ENCODE measurements at regions not wholly inside any gene's neighbourhood (a gene's known extent, or its start where the extent isn't known, plus 50 kb on each side); places are given as distances from the start of the nearest gene placed in this dataset.

DNA sequence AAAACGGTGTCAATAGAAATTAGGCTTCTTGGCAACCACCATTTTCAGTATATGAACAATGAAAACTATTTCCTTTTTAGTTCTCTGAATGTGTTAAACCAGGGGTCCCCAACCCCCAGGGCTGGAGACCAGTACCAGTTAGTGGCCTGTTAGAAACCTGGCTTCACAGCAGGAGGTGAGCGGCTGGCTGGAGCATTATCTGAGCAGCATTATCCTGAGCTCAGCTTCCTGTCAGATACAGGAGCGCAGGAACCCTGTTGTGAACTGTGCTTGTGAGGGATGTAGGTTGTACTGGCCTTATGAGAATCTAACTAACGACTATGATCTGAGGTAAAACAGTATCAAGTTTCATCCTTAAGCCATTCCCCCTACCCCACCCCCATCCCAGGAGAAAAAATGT, 328.7 kb downstream of the ZBBX start:
- 79% methylated on average over 4 of the region's 4 CpGs for WGBS
- H3K27ac ChIP-seq, result no peak overlapping the region
- no peak for DNase-seq (ENCODE audit: low spot score)
- H3K36me3 ChIP-seq, result no peaks in the 10 kb centered on the region
- no peak for TF ChIP-seq POLR2A (IDR thresholded peaks at IDR 0.05)
- TF ChIP-seq, protein P1, sequence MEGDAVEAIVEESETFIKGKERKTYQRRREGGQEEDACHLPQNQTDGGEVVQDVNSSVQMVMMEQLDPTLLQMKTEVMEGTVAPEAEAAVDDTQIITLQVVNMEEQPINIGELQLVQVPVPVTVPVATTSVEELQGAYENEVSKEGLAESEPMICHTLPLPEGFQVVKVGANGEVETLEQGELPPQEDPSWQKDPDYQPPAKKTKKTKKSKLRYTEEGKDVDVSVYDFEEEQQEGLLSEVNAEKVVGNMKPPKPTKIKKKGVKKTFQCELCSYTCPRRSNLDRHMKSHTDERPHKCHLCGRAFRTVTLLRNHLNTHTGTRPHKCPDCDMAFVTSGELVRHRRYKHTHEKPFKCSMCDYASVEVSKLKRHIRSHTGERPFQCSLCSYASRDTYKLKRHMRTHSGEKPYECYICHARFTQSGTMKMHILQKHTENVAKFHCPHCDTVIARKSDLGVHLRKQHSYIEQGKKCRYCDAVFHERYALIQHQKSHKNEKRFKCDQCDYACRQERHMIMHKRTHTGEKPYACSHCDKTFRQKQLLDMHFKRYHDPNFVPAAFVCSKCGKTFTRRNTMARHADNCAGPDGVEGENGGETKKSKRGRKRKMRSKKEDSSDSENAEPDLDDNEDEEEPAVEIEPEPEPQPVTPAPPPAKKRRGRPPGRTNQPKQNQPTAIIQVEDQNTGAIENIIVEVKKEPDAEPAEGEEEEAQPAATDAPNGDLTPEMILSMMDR (IDR thresholded peaks at IDR 0.05), result no peak
- no peak for TF ChIP-seq POLR2AphosphoS5 (IDR thresholded peaks at IDR 0.05)
- no peaks in the 10 kb centered on the region for H3K4me1 ChIP-seq (replicated peaks)
- no peaks in the 10 kb centered on the region for H3K27me3 ChIP-seq (replicated peaks; ENCODE audit: insufficient read depth)
- H3K9me3 ChIP-seq, result no peaks in the 10 kb centered on the region
- intact Hi-C loops (cut with DNase I), result no loop called here
- no peak overlapping the region for H3K4me3 ChIP-seq

DNA sequence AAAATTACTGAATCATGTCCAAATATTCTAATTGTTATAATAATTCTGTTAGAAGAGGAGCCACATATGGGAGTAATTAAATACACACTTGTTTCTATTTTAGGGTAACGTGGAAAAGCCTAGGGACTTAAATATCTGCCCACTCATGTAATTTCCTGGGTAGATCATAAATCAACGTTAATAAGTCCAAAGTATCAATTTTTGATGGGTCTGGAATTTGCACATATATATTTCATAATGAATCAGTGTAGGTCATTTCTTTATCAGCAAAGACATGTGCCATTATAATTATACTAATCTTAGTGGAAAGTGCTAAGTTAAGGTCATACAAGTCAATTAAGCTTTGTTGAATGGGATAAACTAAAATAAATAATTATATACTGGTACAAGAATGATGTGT, 346.2 kb downstream of the ZBBX start:
- 61% methylated on average over 2 of the region's 2 CpGs for WGBS
- Histone ChIP-seq H3K36me3 (no peaks in the 10 kb centered on the region), H3K4me1 (replicated peaks) (no peaks in the 10 kb centered on the region), H3K27ac (no peak overlapping the region), H3K4me3 (no peak overlapping the region), H3K27me3 (replicated peaks; ENCODE audit: insufficient read depth) (no peaks in the 10 kb centered on the region), H3K9me3 (no peaks in the 10 kb centered on the region)
- TF ChIP-seq POLR2AphosphoS5 (IDR thresholded peaks at IDR 0.05) (no peak), POLR2A (IDR thresholded peaks at IDR 0.05) (no peak)
- TF ChIP-seq, protein P1 (IDR thresholded peaks at IDR 0.05), result no peak
- intact Hi-C loops (cut with DNase I), result loop anchor here (10.0 kb wide), 1 partner anchor 1019 kb away; no protein-coding TSS in a partner anchor
- no peak for DNase-seq (ENCODE audit: low spot score)

DNA sequence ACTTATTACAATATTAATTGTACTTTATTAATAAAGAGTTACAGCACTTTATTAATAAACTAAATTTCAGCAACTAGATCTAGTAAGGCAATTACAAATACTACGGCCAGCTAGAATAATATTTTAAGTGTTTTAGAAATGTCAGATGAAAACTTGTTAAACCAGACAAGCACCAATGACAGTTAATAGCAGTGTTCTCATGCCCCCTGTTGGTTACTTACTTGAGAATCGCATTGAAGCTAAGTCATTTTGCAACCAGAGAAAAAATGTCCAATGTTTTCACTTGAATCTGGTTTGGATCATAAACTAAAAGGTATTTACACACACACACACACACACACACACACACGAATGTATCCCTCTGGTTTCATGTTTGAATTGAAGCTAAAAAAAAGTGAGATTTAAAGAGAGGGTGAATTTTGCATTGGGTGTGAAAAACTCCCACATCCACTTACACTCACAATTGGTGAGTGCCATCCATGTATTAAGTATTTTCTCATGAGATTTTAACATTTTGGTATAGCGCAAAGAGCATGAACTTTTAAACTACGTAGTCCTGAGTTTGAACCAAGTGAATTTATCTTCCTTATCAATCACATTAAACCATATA, 347.7 kb downstream of the ZBBX start:
- WGBS, result 28% methylated on average over 5 of the region's 5 CpGs

DNA sequence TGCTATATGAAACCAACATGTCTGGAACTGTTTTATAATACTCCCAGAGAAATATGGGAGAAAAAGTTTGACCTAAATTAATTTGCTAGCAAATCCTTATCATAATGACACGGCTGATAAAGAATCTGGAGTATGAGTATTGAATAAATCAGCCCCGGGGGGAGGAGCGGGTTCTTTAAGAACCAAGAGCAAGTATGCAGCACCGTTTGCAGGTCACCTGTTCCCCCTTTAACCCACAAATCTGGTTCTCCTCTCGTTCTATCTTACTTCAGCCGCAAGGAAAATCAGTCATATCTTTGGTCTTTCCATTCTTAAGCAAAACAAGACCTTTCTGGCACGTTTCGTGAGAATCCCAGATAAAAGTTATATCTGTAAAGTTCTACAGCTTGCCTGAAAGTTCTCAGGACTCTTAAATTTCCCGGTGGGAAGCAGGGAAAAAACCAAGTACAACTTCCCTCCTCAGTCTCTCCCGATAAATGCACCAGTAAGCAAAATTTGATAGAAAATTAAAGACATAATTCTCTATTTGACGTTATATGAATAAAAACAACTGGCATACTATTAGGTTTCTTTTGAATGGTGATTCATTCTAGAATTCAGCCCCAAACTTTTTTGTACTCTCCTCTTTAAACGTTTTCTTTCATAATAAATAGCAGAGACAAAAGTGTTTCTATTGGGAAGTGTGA, 348.6 kb downstream of the ZBBX start:
- H3K27me3 ChIP-seq (replicated peaks; ENCODE audit: insufficient read depth), result no peaks in the 10 kb centered on the region

More for the DNA sequence above, 347.7 kb downstream of the ZBBX start:
- H3K4me3 ChIP-seq, result no peak overlapping the region
- H3K4me1 ChIP-seq (replicated peaks), result no peaks in the 10 kb centered on the region
- no peak overlapping the region for H3K27ac ChIP-seq
- peak; percentile 13 for DNase-seq (ENCODE audit: low spot score)
- intact Hi-C loops (cut with DNase I), result loop anchor here (10.0 kb wide), 1 partner anchor 1018 kb away; no protein-coding TSS in a partner anchor
- H3K9me3 ChIP-seq, result no peaks in the 10 kb centered on the region
- TF ChIP-seq, protein P1 (IDR thresholded peaks at IDR 0.05), result peak in 3 of 4 experiments; percentile 49 to 65 (median 64)
- no peak for TF ChIP-seq POLR2AphosphoS5 (IDR thresholded peaks at IDR 0.05)
- no peak for TF ChIP-seq POLR2A (IDR thresholded peaks at IDR 0.05)
- H3K27me3 ChIP-seq (replicated peaks; ENCODE audit: insufficient read depth), result no peaks in the 10 kb centered on the region
- H3K36me3 ChIP-seq, result no peaks in the 10 kb centered on the region

More for the DNA sequence above, 348.6 kb downstream of the ZBBX start:
- DNase-seq (ENCODE audit: low spot score), result no peak
- H3K4me1 ChIP-seq (replicated peaks), result no peaks in the 10 kb centered on the region
- no peaks in the 10 kb centered on the region for H3K36me3 ChIP-seq
- H3K9me3 ChIP-seq, result no peaks in the 10 kb centered on the region
- no peak overlapping the region for H3K4me3 ChIP-seq
- 70% methylated on average over 12 of the region's 12 CpGs for WGBS
- TF ChIP-seq, protein P1 (IDR thresholded peaks at IDR 0.05), result no peak
- TF ChIP-seq POLR2A (IDR thresholded peaks at IDR 0.05) (no peak), POLR2AphosphoS5 (IDR thresholded peaks at IDR 0.05) (no peak)
- intact Hi-C loops (cut with DNase I), result loop anchor here (10.0 kb wide), 1 partner anchor 1017 kb away; no protein-coding TSS in a partner anchor
- no peak overlapping the region for H3K27ac ChIP-seq

All from prostate gland (tissue), 2 donors.